GM23338 (cell line): ENCODE measurements at regions not wholly inside any gene's neighbourhood (a gene's known extent, or its start where the extent isn't known, plus 50 kb on each side); places are given as distances from the start of the nearest gene placed in this dataset.

Source experiments
- ATAC-seq: fragments of 200-7000 bp; cut with Tn5 transposase; 3 replicates; pipeline ENCODE4 v1.9.1; 2020
- DNase-seq: peaks from one replicate; pipeline ENCODE4 v3.0.0-alpha.2; 2015; ENCODE audit warnings: low spot score
- H2AFZ ChIP-seq: fragments of 200-600 bp; sonication (generic); 2 replicates; pipeline ENCODE4 v1.8.0; 2016; ENCODE audit warnings: antibody characterized with exemption, mild to moderate bottlenecking, moderate library complexity
- H3F3A ChIP-seq: fragments of 200-600 bp; sonication (generic); replicated peaks from 2 replicates; pipeline ENCODE4 v1.8.0; 2017; ENCODE audit warnings: antibody characterized with exemption, mixed run types, low read depth
- H3K27ac ChIP-seq: fragments of 200-600 bp; sonication (generic); 2 replicates; pipeline ENCODE4 v1.6.1; 2016; ENCODE audit warnings: low read depth
- H3K27me3 ChIP-seq: fragments of 200-600 bp; sonication (generic); 2 replicates; pipeline ENCODE4 v1.8.0; 2016; ENCODE audit warnings: mild to moderate bottlenecking, mixed run types, moderate library complexity; ENCODE audit not compliant: insufficient read depth
- H3K36me3 ChIP-seq: fragments of 200-600 bp; sonication (generic); 2 replicates; pipeline ENCODE4 v1.8.0; 2016; ENCODE audit warnings: mild to moderate bottlenecking; ENCODE audit not compliant: insufficient read depth
- H3K4me1 ChIP-seq: fragments of 200-600 bp; sonication (generic); 2 replicates; pipeline ENCODE4 v1.8.0; 2016; ENCODE audit warnings: mild to moderate bottlenecking, moderate library complexity; ENCODE audit not compliant: insufficient read depth
- H3K4me2 ChIP-seq: fragments of 200-600 bp; sonication (generic); 2 replicates; pipeline ENCODE4 v1.7.1; 2017; ENCODE audit warnings: mixed run types
- H3K4me3 ChIP-seq: fragments of 200-600 bp; sonication (generic); 2 replicates; pipeline ENCODE4 v1.6.1; 2016; ENCODE audit warnings: mixed run types
- H3K79me2 ChIP-seq: fragments of 200-600 bp; sonication (generic); replicated peaks from 2 replicates; pipeline ENCODE4 v1.8.0; 2017; ENCODE audit warnings: mild to moderate bottlenecking; ENCODE audit not compliant: insufficient read depth
- H3K9me2 ChIP-seq: fragments of 200-600 bp; sonication (generic); 2 replicates; pipeline ENCODE4 v1.8.0; 2017; ENCODE audit not compliant: insufficient read depth
- H4K20me1 ChIP-seq: fragments of 200-600 bp; sonication (generic); replicated peaks from 2 replicates; pipeline ENCODE4 v1.8.0; 2017; ENCODE audit warnings: mild to moderate bottlenecking; ENCODE audit not compliant: insufficient read depth
- H3K27ac Mint-ChIP-seq: 2 replicates; pipeline ENCODE4 v1.8.0; 2020; ENCODE audit warnings: inconsistent platforms, mild to moderate bottlenecking, moderate library complexity, mixed read lengths
- H3K27me3 Mint-ChIP-seq: 3 replicates; pipeline ENCODE4 v1.8.0; 2022; ENCODE audit warnings: low read depth, mild to moderate bottlenecking, moderate library complexity, mixed read lengths, inconsistent platforms; ENCODE audit not compliant: insufficient read depth, poor library complexity
- H3K36me3 Mint-ChIP-seq: 3 replicates; pipeline ENCODE4 v1.8.0; 2021; ENCODE audit warnings: low read depth, mild to moderate bottlenecking, inconsistent platforms, moderate library complexity, mixed read lengths
- H3K4me1 Mint-ChIP-seq: 3 replicates; pipeline ENCODE4 v1.8.0; 2020; ENCODE audit warnings: mild to moderate bottlenecking, inconsistent platforms, mixed read lengths
- H3K4me3 Mint-ChIP-seq: 3 replicates; pipeline ENCODE4 v1.8.0; 2021; ENCODE audit warnings: moderate library complexity, mild to moderate bottlenecking, inconsistent platforms, mixed read lengths
- H3K9me3 Mint-ChIP-seq: 3 replicates; pipeline ENCODE4 v1.8.0; 2020; ENCODE audit warnings: moderate library complexity, mild to moderate bottlenecking, inconsistent platforms, mixed read lengths
- CREB1 ChIP-seq: fragments of 250-450 bp; sonication (Bioruptor Pico); IDR thresholded peaks from 2 replicates; pipeline ENCODE4 v1.5.0; 2020; ENCODE audit warnings: low read depth, mild to moderate bottlenecking, moderate library complexity
- JUNB ChIP-seq: IDR thresholded peaks from one replicate; pipeline ENCODE4 v1.6.1; 2016; ENCODE audit warnings: antibody characterized with exemption; ENCODE audit not compliant: unreplicated experiment
- ZNF114 ChIP-seq: fragments of 250-450 bp; sonication (Bioruptor Pico); IDR thresholded peaks from 2 replicates; pipeline ENCODE4 v1.5.0; 2020; ENCODE audit warnings: mild to moderate bottlenecking, moderate library complexity
- ZNF331 ChIP-seq: fragments of 250-450 bp; sonication (Bioruptor Pico); IDR thresholded peaks from 2 replicates; pipeline ENCODE4 v1.5.0; 2020; ENCODE audit warnings: low read depth, mild to moderate bottlenecking, moderate library complexity
- ZNF462 ChIP-seq: fragments of 250-450 bp; sonication (Bioruptor Pico); IDR thresholded peaks from 2 replicates; pipeline ENCODE4 v1.5.0; 2020; ENCODE audit warnings: mild to moderate bottlenecking, moderate library complexity

- H3F3A ChIP-seq = no peaks in the 10 kb centered on the region
- peaks cover 6% of the 10 kb centered on the region; the same call in 1 of the 2 replicates for H3K4me1 ChIP-seq
- TF ChIP-seq ZNF331 (CRISPR knock-in tag) (no peak), JUNB (no peak), CREB1 (CRISPR knock-in tag) (no peak)
- Mint-ChIP-seq H3K9me3 (peaks cover 23% of the 10 kb centered on the region), H3K4me3 (no peak overlapping the region), H3K4me1 (peaks cover 34% of the 10 kb centered on the region), H3K27ac (no peak overlapping the region), H3K36me3 (peaks cover 12% of the 10 kb centered on the region; the same call in 1 of the 3 replicates), H3K27me3 (peaks cover 30% of the 10 kb centered on the region)
- no peak for DNase-seq
- H3K4me2 ChIP-seq = no peak overlapping the region
- H3K27me3 ChIP-seq = no peaks in the 10 kb centered on the region
- no peaks in the 10 kb centered on the region for H3K79me2 ChIP-seq
- no peak overlapping the region for H3K27ac ChIP-seq
- no peak for ATAC-seq
- no peak overlapping the region for H3K4me3 ChIP-seq
- no peak overlapping the region for H2AFZ ChIP-seq
- H4K20me1 ChIP-seq = no peaks in the 10 kb centered on the region
- no peaks in the 10 kb centered on the region for H3K36me3 ChIP-seq
- no peaks in the 10 kb centered on the region for H3K9me2 ChIP-seq
Measured at GRCh38 chr9:135214706-135215105, 127.2 kb downstream of the OLFM1 start.

GRCh38 chr9:135215571-135216161, 128.2 kb downstream of the OLFM1 start:
- H3K27ac ChIP-seq = no peak overlapping the region
- no peaks in the 10 kb centered on the region for H3F3A ChIP-seq
- H3K27me3 Mint-ChIP-seq = peaks cover 30% of the 10 kb centered on the region

More at GRCh38 chr9:135215571-135216161, 128.2 kb downstream of the OLFM1 start:
- TF ChIP-seq CREB1 (CRISPR knock-in tag) (no peak), ZNF114 (no peak), JUNB (no peak), ZNF462 (CRISPR knock-in tag) (no peak)
- Mint-ChIP-seq H3K36me3 (peaks cover 8% of the 10 kb centered on the region; the same call in 1 of the 3 replicates), H3K4me3 (no peak overlapping the region), H3K4me1 (peaks cover 37% of the 10 kb centered on the region), H3K27ac (no peak overlapping the region), H3K9me3 (peaks cover 16% of the 10 kb centered on the region)
- DNase-seq (no peak), ATAC-seq (no peak)
- Histone ChIP-seq H4K20me1 (no peaks in the 10 kb centered on the region), H3K4me3 (no peak overlapping the region), H3K36me3 (no peaks in the 10 kb centered on the region), H3K4me2 (no peak overlapping the region), H3K79me2 (no peaks in the 10 kb centered on the region), H3K4me1 (peaks cover 6% of the 10 kb centered on the region; the same call in 1 of the 2 replicates), H3K9me2 (no peaks in the 10 kb centered on the region), H3K27me3 (no peaks in the 10 kb centered on the region), H2AFZ (no peak overlapping the region)
